ENCODE measurements at regions not wholly inside any gene's neighbourhood (a gene's known extent, or its start where the extent isn't known, plus 50 kb on each side); places are given as distances from the start of the nearest gene placed in this dataset.
"Not testable (repeated sequence)": the region's sequence is repeated elsewhere in the genome, so short reads cannot be mapped to it uniquely, and the experiment has no call there.

GRCh38 chr7:69190763-69191162, 407.5 kb upstream of the AUTS2 start:
- no peak for DNase-seq

GRCh38 chr7:69192134-69192533, 406.1 kb upstream of the AUTS2 start:
- no peak for DNase-seq

DNA sequence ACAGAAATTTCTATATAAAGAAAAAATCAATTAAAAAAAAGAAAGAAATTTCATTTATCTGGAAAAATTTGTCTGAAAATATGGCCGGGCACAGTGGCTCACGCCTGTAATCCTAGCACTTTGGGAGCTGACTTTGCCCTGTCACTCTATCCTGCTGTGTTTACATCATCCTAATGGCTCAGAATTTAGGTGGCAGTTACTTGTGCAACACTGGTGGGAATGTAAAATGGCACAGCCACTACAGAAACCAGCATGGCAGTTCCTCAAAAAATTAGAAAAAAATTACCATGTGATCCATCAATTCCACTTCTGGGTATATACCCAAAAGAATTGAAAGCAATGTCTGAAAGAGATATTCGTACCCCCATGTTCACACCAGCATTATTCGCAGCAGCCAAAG, 405.2 kb upstream of the AUTS2 start:
- no peak for DNase-seq

DNA sequence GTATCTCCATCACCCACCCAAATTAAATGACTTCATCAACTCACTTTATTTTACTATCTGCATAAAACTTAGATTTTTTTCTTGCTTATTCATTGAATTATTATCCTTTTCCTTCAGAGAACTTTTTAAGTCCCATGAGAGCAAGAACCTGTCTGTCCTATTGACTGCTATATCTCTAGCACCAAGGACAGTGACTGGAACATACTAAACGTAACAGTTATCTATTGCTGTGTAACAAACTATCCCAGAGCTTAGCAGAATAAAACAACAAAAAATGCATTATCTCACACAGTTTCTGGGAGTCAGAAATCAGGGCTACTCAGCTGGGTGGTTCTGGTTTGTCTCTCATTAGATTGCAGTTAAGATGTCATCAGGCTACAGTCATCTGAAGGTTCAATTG, 401.7 kb upstream of the AUTS2 start:
- no peak for DNase-seq

- no peak for DNase-seq
Observed at GRCh38 chr7:69198250-69198649, 400.0 kb upstream of the AUTS2 start.

DNA sequence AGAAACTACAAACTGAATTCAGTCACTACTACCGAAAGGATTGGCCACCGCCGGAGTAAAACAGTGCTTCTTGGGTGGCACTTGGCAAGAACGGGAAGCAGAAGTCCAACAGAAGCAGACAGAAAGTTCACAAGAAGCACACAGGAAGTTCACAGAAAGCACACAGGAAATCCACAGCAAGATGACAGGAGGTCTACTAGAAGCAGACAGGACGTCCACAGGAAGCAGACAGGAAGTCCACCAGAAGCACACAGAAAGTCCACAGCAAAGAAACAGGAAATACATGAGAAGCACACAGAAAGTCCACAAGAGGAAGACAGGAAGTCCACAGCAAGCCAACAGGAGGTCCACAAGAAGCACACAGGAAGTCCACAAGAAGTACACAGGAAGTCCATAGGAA, 399.2 kb upstream of the AUTS2 start:
- DNase-seq = no peak

GRCh38 chr7:69199661-69200060, 398.6 kb upstream of the AUTS2 start:
- DNase-seq = no peak

- no peak for DNase-seq
Observed at GRCh38 chr7:69203871-69204270, 394.4 kb upstream of the AUTS2 start.

GRCh38 chr7:69204943-69205342, 393.3 kb upstream of the AUTS2 start:
- no peak for DNase-seq

DNA sequence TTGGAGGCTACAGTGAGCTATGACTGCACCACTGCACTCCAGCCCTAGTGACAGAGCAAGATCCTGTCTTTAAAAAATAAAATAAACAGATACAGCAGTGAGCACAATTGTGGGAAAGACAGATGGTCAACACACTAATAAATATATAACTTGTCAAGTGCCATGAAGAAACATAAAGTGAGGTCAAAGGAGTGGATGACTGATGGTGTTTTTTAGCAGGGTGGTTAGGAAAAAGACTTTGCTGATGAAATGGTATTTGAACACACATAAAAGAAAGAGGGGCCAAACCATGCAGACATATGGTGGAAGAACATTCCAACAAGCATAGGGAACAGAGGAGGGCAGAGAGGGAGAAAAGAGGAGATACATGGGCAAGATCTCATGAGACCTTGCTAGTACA, 392.7 kb upstream of the AUTS2 start:
- DNase-seq = no peak

- DNase-seq = no peak
Observed at GRCh38 chr7:69208276-69208675, 390.0 kb upstream of the AUTS2 start.

- no peak for DNase-seq
Observed at GRCh38 chr7:69208848-69209247, 389.4 kb upstream of the AUTS2 start.

GRCh38 chr7:69211336-69211735, 386.9 kb upstream of the AUTS2 start:
- DNase-seq = no peak

GRCh38 chr7:69211739-69212138, 386.5 kb upstream of the AUTS2 start:
- DNase-seq = no peak

DNA sequence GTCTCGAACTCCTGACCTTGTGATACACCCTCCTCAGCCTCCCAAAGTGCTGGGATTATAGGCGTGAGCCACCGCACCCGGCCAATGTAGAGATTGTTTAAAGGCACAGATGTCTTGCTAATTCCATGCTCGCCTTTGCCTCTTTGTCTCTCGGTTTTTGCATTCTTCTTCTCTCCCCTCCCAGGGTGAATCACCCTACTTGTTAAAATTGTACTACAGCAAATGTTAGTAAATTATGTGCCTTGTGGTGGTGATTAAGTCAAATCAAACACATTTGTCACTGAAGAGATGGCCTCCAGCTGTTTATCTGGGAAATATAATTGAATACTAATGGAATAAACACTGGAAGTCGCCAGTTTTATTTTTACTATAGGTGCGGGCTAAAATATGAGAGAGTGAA, 384.4 kb upstream of the AUTS2 start:
- no peak for DNase-seq

- not testable (repeated sequence) for DNase-seq
Observed at GRCh38 chr7:69215516-69215915, 382.8 kb upstream of the AUTS2 start.

- DNase-seq = no peak
Observed at GRCh38 chr7:69217516-69218350, 380.5 kb upstream of the AUTS2 start.

- no peak for DNase-seq
Observed at GRCh38 chr7:69218576-69218975, 379.7 kb upstream of the AUTS2 start.

GRCh38 chr7:69219381-69219780, 378.9 kb upstream of the AUTS2 start:
- no peak for DNase-seq

- DNase-seq = no peak
Observed at GRCh38 chr7:69225259-69225943, 372.9 kb upstream of the AUTS2 start.

GRCh38 chr7:69228212-69228811, 370.0 kb upstream of the AUTS2 start:
- DNase-seq = no peak

DNA sequence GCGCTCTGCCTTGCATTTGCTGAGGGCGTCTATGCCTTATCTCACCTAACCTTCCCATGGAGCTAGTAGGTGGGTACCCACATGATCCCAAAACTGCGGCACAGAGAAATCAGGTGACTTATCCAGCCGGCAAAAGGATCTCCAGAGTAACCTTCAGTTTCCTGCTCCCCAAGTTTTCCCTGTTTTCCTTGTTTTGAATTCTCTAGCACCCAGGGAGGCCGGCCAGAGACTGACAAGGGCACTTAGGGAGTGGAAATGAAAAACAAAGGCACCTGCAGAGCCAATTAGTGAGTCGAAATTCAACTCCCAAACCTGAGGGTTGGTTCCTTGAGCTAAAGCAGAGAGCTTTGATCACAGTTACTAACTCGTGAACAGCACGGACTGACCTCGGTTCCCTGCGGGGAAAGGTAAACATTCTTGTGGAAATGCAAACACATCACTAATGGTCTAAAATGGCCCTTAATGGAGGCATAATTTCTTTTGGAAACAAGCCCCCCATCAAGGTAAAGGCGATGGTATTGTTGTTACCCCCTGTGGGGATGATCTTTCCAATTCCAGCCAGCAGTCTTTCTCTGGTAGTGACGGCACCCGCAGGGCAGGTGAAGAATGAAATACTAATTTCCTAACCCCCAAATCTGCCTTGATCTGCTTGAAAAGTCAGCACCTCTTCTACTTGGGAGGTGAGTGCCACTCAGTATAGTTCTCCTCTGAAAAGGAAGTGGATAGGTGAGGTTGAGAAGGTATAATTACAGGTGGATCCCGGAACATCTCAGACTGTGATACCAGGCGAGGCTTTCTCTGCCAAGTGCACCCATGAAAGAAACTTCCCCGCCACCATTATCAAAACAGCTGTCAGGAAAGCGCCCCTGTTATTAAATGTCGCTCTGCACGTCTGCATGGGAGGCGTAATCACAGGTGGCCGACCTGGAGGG, 365.6 kb upstream of the AUTS2 start:
- DNase-seq = no peak

DNA sequence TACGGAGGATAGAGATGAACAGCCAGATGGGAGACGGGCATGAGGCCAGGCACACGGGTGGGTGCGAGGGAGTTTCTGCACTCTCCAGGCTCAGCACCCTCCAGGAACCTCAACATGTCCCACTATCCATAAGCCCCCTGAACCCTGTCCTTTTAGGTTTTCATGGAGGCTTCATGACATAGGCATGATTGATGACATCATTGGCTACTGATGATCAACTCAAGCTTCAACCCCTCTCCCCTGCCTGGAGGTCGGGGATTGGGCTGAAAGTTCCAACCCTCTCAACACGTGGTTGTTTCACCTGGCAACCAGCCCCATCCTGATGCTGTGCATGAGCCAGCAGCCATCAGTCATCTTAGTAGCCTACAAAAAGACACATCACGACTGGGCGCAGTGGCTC, 360.7 kb upstream of the AUTS2 start:
- no peak for DNase-seq

Measured in Kasumi-1 (cell line).